Chondrocyte (in vitro differentiated cells): ENCODE measurements at regions not wholly inside any gene's neighbourhood (a gene's known extent, or its start where the extent isn't known, plus 50 kb on each side); places are given as distances from the start of the nearest gene placed in this dataset.

Source experiments
- DNase-seq: peaks from one replicate; pipeline ENCODE4 v3.0.0; 2021; ENCODE audit warnings: mixed read lengths, low spot score
- H3K27ac Mint-ChIP-seq: one replicate; pipeline ENCODE4 v1.8.0; 2021; ENCODE audit warnings: mild to moderate bottlenecking, moderate library complexity, mixed read lengths; ENCODE audit not compliant: unreplicated experiment
- H3K27me3 Mint-ChIP-seq: 2 replicates; pipeline ENCODE4 v1.8.0; 2021; ENCODE audit warnings: low read depth, mixed read lengths
- H3K36me3 Mint-ChIP-seq: 2 replicates; pipeline ENCODE4 v1.8.0; 2021; ENCODE audit warnings: low read depth, mixed read lengths
- H3K4me1 Mint-ChIP-seq: 2 replicates; pipeline ENCODE4 v1.8.0; 2021; ENCODE audit warnings: low read depth, mild to moderate bottlenecking, mixed read lengths
- H3K4me3 Mint-ChIP-seq: one replicate; pipeline ENCODE4 v1.8.0; 2021; ENCODE audit warnings: mild to moderate bottlenecking, moderate library complexity, mixed read lengths; ENCODE audit not compliant: unreplicated experiment
- H3K9me3 Mint-ChIP-seq: 2 replicates; pipeline ENCODE4 v1.8.0; 2021; ENCODE audit warnings: low read depth, mixed read lengths
- CTCF ChIP-seq: fragments of 200-600 bp; sonication (generic); IDR thresholded peaks from 2 replicates; pipeline ENCODE4 v1.5.0; 2021; ENCODE audit warnings: antibody characterized with exemption, mild to moderate bottlenecking, moderate library complexity

- TF ChIP-seq CTCF: no peak
- Mint-ChIP-seq H3K27me3 (peaks cover 2% of the 10 kb centered on the region), H3K4me3 (no peak overlapping the region), H3K9me3 (no peaks in the 10 kb centered on the region), H3K36me3 (no peaks in the 10 kb centered on the region), H3K27ac (no peak overlapping the region), H3K4me1 (no peaks in the 10 kb centered on the region)
- DNase-seq: no peak
Measured at GRCh38 chr7:49287653-49288052, 363.3 kb downstream of the CDC14C start.

GRCh38 chr7:49294611-49295010 lies 370.3 kb downstream of the CDC14C start:
- Mint-ChIP-seq H3K27ac (no peak overlapping the region), H3K27me3 (peaks cover 2% of the 10 kb centered on the region), H3K4me1 (peaks cover 13% of the 10 kb centered on the region), H3K9me3 (peaks cover 11% of the 10 kb centered on the region), H3K4me3 (no peak overlapping the region), H3K36me3 (no peaks in the 10 kb centered on the region)
- no peak for TF ChIP-seq CTCF
- DNase-seq: no peak

GRCh38 chr7:49295146-49295545 lies 370.8 kb downstream of the CDC14C start:
- H3K4me3 Mint-ChIP-seq: no peak overlapping the region
- peaks cover 13% of the 10 kb centered on the region for H3K4me1 Mint-ChIP-seq
- no peak for TF ChIP-seq CTCF
- no peak for DNase-seq
- peak overlapping the region; percentile 19 for H3K27ac Mint-ChIP-seq
- peaks cover 2% of the 10 kb centered on the region for H3K27me3 Mint-ChIP-seq
- H3K36me3 Mint-ChIP-seq: no peaks in the 10 kb centered on the region
- peaks cover 11% of the 10 kb centered on the region for H3K9me3 Mint-ChIP-seq

- no peak for TF ChIP-seq CTCF
- peaks cover 11% of the 10 kb centered on the region for H3K9me3 Mint-ChIP-seq
- peaks cover 4% of the 10 kb centered on the region for H3K27me3 Mint-ChIP-seq
- no peak for DNase-seq
- H3K36me3 Mint-ChIP-seq: no peaks in the 10 kb centered on the region
- H3K27ac Mint-ChIP-seq: no peak overlapping the region
- H3K4me1 Mint-ChIP-seq: peaks cover 13% of the 10 kb centered on the region
- H3K4me3 Mint-ChIP-seq: no peak overlapping the region
Measured at GRCh38 chr7:49297958-49298357, 373.6 kb downstream of the CDC14C start.

GRCh38 chr7:49308787-49309186 lies 384.4 kb downstream of the CDC14C start:
- no peaks in the 10 kb centered on the region for H3K9me3 Mint-ChIP-seq
- DNase-seq: no peak
- H3K27me3 Mint-ChIP-seq: peaks cover 9% of the 10 kb centered on the region
- no peaks in the 10 kb centered on the region for H3K36me3 Mint-ChIP-seq
- no peak overlapping the region for H3K27ac Mint-ChIP-seq
- no peak for TF ChIP-seq CTCF
- H3K4me3 Mint-ChIP-seq: no peak overlapping the region
- no peaks in the 10 kb centered on the region for H3K4me1 Mint-ChIP-seq
